Epithelial cell of proximal tubule (primary cell): ENCODE measurements at regions not wholly inside any gene's neighbourhood (a gene's known extent, or its start where the extent isn't known, plus 50 kb on each side); places are given as distances from the start of the nearest gene placed in this dataset.

Experiments used
- DNase-seq: peaks from one replicate; pipeline ENCODE4 v3.0.0-alpha.2; 2011; ENCODE audit warnings: low read depth
- H3K4me3 ChIP-seq: 2 replicates; pipeline ENCODE4 v1.5.1; 2011; ENCODE audit warnings: low read depth, mild to moderate bottlenecking, low read length
- CTCF ChIP-seq: conservative IDR thresholded peaks from 2 replicates; pipeline ENCODE4 v1.5.1; 2012; ENCODE audit warnings: low read depth, mild to moderate bottlenecking, low read length

GRCh38 chr4:112978691-112979472 lies 70.6 kb upstream of the ANK2 start:
- TF ChIP-seq CTCF: no peak
- no peak for DNase-seq

GRCh38 chr4:112979881-112980421 lies 69.5 kb upstream of the ANK2 start:
- no peak overlapping the region for H3K4me3 ChIP-seq
- TF ChIP-seq CTCF: no peak
- no peak for DNase-seq

More at GRCh38 chr4:112978691-112979472, 70.6 kb upstream of the ANK2 start:
- H3K4me3 ChIP-seq: no peak overlapping the region

- no peak for DNase-seq
- TF ChIP-seq CTCF: peak; percentile 28
- no peak overlapping the region for H3K4me3 ChIP-seq
Measured at GRCh38 chr4:112982680-112983079, 66.8 kb upstream of the ANK2 start.

GRCh38 chr4:112994732-112995464 lies 54.6 kb upstream of the ANK2 start:
- no peak for TF ChIP-seq CTCF
- no peak overlapping the region for H3K4me3 ChIP-seq
- no peak for DNase-seq
